RCC 7860 (cell line): ENCODE measurements at regions not wholly inside any gene's neighbourhood (a gene's known extent, or its start where the extent isn't known, plus 50 kb on each side); places are given as distances from the start of the nearest gene placed in this dataset.

Source experiments
- DNase-seq: peaks from one replicate; pipeline ENCODE4 v3.0.0-alpha.2; 2015; ENCODE audit warnings: low spot score
- FAIRE-seq: peaks from 2 replicates; lab custom pipeline; 2012; peaks lifted over from hg19 to GRCh38; lab: Jason Lieb, UNC

DNA sequence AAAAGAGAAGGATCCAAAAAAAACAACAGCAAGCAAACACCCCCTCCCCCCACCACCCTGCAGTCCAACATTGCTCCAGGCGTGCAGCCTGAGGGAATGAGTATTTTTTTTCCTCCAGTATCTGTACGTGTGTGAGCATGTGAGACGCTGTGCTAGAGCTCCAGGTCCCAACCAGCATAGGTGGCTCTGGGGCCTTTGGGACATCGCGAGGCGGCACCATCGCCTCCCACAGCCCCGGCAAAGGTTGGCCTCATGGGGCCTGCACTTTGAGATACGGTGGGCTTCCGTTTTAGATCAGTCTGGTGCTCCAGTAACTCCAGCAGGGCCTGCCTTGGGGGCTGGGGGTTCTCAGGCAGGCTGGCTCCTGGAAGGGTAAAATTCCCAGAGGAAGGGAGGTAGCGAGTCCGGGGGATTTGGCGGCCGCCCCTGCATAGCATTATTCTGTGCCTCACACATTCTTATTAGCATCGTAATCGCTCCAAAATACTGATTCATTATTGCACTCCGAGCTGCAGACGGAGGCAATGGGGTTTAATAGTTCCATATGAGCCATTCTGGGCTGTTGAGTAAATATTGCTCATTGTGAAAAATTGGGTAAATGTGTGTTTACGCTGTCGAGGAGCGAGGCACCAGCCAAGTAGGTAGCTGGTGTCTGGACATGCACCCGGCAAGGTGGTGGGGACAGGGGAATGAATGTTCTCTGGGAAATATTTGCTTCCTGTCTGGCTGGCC lies 143.1 kb upstream of the MYL2 start:
- no peak for DNase-seq
- FAIRE-seq, result no peak

DNA sequence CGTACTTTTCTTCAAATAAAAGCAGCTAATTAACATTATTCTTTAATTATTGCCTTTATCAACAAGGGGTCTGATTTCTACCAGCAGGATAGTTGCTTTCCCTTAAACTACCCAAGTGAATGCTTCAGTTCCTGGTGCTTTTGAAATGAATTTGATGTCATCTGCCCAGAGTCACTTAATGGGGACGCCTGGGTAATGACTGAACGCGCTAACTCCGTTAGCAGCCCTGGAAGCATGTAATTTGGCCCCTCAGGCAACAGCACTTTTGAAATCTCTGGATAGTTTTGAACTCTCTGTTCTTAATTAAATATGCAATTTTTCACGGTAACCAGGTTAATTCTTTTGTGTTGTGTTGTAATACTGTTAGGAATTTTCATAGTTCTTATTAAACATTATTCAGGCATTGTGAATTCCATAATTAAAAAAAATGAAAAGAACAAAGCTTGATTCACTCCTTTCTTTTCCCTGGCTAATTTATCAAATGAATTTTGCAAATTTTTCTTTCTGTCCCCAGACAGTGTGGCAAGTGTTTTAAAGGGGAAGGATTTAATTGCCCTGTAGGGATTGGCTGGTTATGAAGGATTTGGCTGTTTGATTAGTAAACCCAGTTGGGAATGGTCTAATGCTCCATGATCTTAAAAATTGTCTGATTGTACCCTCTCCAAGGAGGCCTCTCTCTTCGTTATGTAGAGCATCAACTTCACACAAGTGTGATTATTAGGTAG lies 137.5 kb upstream of the MYL2 start:
- FAIRE-seq (no peak), DNase-seq (no peak)

DNA sequence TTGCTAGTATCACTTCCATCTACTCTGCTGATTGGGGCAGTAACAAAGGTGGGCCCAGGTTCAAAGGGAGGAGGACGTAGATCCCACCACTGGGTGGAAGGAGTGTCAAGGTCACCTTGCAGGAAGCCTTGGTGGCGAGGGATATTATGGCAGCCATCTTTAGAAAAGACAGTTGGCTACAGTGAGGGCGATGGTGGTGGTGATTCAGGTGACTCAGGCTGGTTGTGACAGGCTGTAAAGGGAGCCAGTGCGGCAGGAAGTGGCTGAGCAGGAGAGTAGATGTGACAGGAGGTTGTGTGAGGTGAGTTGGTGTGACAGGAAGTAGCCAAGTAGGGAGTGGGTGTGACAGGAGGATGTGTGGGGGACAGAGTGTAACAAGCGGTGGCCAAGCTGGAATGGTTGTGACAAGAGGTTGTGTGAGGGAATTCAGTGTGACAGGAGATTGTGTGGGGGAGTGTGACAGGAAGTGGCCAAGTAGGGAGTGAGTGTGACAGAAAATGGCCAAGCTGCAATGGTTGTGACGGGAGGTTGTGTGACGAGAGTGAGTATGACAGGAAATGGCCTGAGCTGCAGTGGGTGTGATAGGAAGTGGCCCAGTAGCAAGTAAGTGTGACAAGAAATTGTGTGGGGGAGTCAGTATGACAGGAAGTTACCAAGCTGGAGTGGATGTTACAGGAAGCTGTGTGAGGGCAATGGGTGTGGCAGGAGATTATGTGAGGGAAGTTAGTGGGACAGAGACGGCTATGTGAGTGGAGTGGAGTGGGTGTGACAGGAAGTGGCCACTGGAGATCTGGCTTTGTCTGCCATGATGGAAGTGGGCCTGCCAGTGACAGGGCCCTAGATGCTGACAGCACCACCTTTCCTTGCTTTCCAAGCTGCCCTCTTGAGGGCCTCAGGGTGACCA lies 136.5 kb upstream of the MYL2 start:
- FAIRE-seq (no peak), DNase-seq (no peak)

DNA sequence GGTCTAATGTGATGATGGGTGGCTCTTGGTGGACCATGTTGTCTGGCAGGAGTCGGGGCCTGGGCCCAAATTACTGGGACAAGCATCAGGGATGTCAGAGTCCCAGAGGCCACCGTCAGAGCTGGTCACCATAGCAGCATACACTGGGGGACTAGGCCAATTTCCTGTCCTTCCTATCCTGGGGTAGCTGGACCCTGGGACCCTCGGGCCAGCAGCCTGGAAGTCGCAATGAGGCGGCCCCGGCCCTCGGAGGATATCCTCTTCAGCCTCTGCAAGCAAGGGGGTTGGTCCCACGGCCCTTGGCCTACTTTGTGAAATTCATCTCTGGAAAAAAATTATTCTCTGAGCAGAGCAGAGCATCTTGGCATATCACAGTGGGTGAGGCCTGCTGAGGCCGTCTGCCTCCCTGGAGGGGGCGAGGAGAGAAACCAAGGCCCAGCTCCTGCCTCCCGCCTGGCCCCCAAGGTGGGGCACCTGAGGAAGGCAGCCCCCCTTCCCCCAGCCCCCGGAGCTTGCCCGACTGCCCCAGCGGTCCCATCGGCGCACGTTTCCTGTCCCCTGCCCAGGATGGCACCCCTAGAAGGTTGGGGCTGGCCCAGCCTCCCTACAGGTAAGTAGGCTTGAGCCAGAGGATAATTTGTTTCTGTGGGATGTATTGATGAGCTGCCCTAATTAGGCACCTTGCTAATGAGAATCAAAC lies 135.0 kb upstream of the MYL2 start:
- no peak for FAIRE-seq
- no peak for DNase-seq

DNA sequence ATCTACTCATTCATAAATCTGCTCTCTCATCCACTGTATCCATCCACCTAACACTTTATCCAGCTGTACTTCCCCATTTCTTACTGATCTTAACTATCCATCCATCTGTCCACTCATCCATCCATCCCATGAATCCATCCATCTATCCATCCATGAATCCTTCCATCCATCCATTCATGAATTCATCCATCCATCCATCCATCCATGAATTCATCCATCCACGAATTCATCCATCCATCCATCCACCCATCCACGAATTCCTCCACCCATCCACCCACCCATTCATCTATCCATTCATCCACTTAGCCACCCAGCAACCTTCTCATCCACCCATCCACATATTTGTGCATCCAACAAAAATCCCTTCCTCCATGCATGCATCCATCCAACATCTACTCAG lies 128.6 kb upstream of the MYL2 start:
- no peak for DNase-seq
- no peak for FAIRE-seq

DNA sequence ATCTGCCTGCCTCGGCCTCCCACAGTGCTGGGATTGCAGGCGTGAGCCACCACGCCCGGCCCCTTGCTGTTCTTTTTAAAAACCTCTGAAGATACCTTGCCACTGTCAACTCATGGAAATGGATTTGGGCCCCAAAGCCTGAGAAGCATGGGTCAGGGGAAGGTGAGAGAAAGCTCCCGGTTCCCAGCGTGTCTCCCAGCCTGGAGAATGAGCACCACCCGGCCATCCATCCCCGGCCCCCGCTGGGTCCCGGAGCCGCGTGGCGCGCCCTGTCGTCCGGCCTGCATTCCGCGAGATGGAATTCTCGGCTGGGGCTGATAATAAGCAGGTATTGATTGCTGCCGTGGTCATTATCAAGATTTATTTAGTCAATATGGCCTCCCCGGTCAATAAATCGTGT lies 126.5 kb upstream of the MYL2 start:
- FAIRE-seq (no peak), DNase-seq (no peak)

DNA sequence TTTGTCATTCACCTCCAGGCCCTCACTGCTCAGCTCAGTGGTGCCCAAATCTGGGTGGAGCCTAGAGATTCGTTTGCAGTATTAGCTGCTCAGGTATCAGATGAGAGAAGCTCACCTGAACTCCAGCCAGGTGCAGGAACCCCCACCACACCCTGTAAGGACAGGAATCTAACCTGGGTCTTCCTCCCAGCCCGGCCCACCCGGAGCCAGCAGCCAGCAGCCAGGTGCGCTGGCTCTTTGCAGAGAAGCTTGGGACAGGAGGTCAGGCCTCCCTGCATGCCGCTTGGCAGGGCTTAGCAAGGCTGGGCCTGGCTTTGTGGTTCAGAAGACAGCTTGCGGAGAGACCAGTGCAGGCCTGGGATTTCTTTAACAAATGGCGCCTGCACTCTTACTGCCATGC lies 125.6 kb upstream of the MYL2 start:
- DNase-seq (no peak), FAIRE-seq (no peak)

DNA sequence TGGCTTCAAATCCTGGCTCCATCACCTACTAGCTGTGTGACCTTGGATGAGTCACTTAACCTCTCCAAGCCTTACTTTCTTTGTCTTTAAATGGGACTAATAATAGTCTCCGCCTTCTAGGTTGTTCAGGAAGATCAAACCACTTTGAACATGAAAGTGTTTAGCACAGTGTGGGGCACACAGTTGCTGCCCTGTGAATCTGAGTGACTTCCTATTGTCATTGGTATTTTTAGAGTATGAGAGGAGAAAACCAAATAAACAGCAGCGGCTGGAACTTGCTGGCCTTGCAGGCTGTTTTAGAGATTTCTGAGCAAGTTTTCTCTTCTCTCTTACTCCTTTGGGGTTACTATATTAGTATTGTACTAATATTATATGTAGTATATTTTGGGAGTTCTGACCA lies 120.7 kb upstream of the MYL2 start:
- FAIRE-seq (no peak), DNase-seq (no peak)

DNA sequence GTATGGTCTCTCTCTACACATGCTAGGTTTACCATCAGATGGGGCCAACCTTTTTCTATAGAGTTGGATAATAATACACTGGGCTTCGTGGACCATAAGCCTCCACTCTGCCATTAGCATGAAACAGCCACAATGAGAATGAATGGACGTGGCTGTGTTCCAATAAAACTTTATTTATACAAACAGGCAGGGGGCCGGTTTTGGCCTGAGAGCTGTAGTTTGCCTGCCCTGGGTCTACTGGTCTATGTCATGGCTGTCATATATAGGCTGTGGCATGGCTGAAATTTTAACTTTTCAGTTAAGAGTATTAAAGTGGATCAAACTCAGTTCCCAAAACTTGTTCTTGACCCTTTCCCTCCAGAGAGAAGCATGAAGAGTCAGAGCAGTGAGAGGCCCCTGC lies 120.3 kb upstream of the MYL2 start:
- FAIRE-seq (no peak), DNase-seq (no peak)

DNA sequence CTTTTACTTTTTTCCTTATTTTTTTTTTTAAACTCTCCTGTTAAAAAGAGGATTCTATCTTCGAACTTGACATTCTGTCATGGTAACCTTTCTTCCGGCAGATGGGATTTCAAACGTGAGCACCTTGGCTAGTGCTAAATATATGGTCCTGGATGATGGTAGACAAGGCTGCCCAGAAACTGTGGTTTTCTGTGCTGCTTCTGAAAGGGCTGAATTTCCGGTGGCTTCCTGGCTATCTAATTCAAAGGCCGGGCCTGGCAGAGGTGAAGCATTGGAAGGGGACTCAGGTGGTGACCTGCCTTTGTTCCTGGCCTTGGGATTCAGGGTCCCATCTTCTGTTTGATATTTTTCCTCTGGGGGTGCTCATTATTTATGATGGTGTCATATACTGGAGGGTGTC lies 118.6 kb upstream of the MYL2 start:
- DNase-seq, result no peak

DNA sequence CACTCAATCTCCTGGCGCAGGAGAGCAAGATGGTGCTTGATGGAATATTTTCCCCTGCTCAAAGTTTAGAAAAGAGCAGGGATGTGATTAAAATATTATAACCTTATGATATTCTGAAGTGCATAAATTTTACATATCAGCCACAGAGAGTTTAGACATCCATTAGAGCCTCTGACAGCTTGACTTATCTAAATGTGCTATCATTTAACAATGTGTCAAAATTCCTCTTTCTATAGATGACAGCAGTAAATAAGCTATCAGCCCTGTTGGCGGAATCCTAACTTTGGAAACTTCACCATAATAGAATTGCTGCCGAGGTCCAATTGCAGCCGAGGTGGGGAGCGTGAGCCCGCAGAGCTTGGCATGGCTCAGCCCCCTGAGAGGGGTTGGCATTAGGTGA lies 117.7 kb upstream of the MYL2 start:
- no peak for DNase-seq
- FAIRE-seq, result no peak

More for the DNA sequence above, 118.6 kb upstream of the MYL2 start:
- FAIRE-seq, result no peak

DNA sequence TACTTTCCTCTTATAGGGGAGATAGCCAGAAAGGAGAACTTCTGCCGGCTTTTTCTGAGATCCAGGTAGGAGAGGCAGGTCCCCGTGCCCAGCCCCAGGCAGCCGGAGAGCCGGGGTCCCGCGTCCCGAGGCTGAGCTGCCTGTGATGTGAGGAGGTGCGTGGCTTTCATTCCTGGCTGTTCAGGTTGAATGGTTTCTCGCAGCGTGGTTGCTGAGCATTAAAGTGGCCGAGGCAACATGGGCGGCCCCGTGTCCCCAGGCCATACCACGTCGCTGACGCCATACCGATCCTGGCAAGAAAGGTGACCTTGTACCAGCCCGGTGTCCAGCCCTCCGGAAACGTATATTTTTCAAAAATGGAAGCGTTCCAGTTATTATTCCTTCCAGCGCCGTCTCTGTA lies 116.7 kb upstream of the MYL2 start:
- FAIRE-seq, result no peak
- DNase-seq, result no peak

DNA sequence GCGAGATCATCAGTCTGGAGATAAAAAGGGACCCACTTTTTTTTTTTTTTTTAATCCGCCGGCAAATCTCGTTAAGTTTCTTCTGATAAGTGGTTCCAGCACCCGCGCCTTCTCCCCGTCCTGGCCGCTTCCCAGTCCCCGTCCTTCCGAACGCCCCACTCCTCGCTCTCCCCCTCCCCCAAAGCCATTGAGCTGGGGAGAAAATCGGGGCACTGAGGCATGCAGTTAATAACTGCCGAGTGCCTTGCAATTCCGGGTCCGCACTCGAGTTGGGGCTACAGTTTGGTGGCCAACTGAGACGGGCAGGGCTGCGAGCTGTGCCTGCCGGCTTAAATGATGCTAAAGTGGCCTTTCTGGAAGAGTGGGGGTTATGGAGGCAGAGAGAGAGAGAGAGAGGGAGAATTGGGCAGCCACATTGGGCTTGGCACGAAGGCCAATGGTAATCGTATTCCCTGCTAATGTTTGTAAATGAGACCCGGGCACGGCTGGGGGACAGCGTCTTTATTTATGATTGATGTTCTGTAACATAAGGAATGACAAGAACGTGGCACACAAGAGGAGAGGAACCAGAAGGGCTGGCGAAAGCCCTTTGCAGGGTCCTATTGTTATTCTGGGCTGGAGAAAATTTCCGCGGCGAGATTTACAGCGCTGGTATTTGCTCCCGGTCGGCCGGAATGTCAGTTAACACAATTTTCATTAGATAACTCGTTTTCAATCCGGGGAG lies 115.4 kb upstream of the MYL2 start:
- FAIRE-seq, result no peak

DNA sequence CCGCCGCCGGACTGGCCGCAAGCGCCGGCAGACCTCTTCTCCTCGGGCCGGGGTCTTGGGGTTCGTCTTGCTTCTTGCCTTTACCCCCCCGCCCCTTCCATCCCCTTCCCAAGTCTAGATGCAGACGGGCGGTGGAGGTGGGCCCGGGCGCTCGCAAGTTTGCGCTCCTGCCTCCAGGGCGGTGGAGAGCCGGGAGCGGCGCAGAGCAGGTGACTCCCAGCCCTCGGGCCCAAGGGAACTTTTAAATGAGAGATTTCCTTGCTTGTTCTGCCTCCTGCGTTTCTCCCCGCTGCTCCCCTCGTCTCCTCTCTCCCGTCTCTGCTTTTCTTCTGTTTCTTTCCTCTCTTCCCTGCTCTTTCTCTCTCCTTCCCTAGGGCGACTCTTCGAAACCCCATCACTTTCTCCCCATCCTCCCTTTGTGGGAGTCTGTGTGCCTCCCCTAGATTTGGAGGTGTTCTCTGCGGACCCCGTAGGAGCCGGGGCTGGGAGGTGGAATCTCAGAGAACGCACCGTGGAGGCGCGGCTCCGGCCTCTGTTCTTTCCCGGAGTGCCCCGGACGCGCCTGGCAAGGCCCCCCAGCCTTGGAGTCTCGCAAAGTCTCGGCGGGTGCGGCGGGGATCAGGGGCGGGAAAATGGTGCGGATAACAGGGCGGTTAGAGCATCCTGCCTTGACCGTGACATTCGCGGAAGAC lies 114.7 kb upstream of the MYL2 start:
- DNase-seq (no peak), FAIRE-seq (no peak)

More for the DNA sequence above, 115.4 kb upstream of the MYL2 start:
- no peak for DNase-seq

DNA sequence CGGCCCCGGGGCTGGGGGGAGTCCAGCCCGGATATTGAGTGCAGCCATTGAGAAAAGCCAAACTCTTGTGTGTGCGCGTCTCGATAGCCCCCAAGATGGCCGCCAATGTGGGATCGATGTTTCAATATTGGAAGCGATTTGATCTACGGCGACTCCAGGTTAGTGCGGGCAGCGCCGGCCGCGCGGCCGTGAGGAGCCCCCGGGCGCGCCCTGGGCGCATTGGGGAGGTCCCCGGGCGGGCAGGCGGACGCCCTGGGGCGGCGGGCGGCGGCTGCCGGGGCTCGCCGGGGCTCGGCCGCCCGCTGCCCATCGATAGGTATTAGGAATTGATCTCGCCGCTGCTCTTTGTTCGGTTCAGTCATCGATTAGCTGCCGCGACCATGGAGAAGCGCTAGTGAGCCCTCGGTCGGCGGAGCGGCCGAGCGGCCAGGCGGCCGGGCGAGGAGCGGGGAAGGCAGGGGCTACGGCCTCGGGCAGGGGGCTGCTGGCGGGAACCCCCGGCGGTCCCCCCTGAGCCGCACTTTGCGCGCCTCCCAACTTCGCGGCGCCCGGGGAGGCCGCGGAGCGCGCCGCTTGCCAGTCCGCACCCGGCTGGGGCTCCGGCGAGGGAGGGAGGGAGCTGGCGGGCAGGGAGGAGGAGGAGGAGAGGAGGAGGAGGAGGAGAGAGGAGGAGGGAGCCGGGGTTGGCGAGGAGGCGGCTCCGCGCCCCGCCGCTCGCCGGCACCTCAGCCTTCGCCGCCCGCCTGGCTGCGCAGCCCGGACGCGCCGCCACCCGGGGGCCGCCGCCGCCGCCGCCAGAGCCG lies 113.9 kb upstream of the MYL2 start, which contains the start of gene CUX2:
Gene CUX2 (plus strand): TSS at position 83 of the 803 bp plus-strand sequence.
- DNase-seq, result no peak
- no peak for FAIRE-seq

DNA sequence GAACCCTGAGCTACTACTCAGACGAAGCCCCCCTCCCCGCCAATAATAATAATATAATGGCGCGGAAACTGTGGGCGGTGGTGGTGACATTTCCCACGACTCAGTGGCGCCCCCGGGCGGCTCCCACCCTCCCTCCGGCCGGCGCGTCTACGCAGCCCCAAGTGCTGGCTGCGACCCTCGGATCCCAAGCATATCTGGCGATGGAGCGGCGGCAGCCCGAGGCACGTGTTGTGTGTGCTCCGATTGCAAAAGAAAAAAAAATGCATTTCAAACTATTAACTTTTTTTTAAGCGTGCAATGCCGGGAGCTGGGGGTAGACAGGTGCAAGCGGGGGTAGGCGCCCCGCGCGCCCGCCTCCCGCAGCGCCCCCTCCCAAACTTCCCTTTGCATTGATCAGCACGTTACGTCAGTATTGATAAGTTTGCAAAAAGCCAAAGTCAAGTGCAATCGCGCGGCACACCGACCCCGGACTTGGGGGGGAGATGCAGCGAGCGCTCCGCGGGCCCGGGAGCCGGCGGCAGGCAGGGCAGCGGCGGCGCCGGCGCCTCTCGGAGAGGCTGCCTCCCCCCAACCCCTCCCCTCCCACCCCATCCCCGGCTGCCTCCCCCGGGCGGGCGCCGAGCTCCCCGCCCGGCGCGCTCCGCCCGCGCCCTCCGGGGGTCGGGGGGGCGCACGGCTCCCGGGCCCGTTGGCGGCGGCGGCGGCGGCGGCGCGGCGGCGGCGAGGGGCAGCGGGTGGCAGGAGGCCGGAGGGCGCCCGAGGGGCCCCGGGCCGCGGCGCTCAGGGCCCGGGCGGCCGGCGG lies 113.1 kb upstream of the MYL2 start:
- no peak for FAIRE-seq
- DNase-seq, result no peak

DNA sequence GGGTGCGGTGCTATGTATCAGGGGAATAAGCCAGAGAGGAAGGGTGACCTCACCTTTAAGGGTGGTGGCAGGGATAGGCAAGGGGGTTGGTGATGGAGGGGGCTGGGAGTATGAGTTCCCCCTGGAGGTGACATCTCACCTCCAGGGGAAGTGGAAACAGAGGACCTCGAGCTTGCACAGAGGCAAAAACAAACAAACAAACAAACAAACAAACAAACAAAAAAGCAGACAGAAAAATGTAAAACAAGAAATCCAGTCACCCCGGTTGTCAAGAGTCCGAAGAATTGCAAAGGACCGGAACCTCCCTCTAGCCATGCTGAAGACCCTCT lies 112.2 kb upstream of the MYL2 start:
- no peak for FAIRE-seq
- DNase-seq, result no peak

DNA sequence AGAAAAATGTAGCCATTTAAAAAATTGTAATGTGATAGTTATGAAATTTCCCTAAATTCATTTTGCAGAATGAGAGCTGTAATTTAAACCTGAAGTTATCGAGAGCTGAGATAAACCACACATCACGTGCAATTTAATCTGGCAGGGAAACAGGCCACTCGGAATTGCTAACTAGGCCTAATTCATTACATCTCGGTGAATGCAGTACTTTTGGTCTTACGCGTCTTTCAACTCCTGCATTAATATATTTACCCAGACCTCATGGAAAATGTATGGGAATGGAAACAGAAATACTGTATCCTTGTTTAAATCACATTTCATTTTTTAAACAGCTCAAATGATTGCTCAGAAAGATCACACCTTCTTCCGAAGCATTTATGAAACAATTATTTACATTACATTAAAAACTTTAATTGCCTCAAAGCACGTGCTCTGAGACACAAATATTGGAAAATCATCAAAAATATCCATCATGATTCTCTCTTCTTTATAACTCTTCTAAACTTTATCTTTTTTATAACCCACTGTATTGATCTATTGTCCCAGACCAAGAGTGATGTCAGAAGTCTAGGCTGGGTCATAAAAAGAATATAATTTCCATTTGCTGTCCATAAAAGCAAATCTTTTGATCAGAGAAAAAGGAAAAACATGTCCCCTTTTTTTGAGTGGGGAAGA lies 111.7 kb upstream of the MYL2 start:
- DNase-seq (no peak), FAIRE-seq (no peak)
